GM21528 (cell line): ENCODE measurements at regions not wholly inside any gene's neighbourhood (a gene's known extent, or its start where the extent isn't known, plus 50 kb on each side); places are given as distances from the start of the nearest gene placed in this dataset.

Source experiments
- ATAC-seq: cut with Tn5 transposase; IDR thresholded peaks from one replicate; pipeline ENCODE4 v1.9.1; 2021; ENCODE audit warnings: mild to moderate bottlenecking, moderate library complexity; ENCODE audit not compliant: unreplicated experiment, low FRiP score

DNA sequence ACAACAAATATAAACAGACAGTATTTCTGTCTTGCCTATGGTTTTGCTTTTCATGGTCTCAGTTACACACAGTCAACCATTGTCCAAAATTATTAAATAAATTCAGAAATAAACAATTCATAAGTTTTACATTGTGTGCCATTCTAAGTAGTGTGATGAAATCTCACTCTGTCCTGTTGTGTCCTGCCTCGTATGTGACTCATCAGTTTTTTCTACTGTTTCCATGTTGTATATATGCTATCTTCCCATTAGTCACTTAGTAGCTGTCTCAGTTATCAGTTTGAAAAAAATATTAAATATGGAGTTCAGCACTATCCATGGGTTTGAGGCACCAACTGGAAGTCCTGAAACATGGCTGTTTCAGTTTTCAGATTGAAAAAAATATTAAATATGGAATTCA is 282.4 kb upstream of the GRM7 start:
- no peak for ATAC-seq

GRCh38 chr3:6580808-6581207 is 280.1 kb upstream of the GRM7 start:
- no peak for ATAC-seq

DNA sequence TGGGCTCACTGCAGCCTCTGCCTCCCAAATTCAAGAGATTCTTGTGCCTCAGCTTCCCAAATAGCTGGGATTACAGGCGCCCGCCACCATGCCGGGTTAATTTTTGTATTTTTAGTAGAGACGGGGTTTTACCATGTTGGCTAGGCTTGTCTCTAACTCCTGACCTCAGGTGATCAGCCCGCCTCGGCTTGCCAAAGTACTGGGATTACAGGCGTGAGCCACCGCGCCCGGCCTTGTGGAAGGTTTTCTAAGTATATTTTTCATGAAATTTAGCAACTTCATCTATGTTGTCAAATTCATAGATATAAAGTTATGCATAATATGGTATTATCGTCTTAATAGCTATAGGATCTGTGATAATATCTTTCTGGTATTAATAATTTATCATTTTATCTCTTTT is 275.6 kb upstream of the GRM7 start:
- no peak for ATAC-seq

DNA sequence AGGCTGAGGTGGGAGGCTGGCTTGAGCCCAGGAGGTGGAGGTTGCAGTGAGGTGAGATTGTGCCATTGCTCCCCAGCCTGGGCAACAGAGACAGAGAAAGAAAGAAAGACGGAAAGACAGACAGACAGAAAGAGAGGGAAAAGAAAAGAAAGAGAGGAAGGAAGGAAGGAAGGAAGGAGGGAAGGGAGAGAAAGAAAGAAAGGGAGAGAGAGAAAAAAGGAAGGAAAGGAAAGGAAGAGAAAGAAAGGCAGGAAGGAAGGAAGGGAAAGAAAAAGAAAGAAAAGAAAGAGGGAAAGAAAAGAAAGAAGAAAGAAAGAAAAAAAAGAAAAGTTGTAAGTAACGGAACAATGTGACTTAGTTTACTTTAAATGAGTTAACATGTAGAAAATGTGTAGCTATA is 260.7 kb upstream of the GRM7 start:
- no peak for ATAC-seq

DNA sequence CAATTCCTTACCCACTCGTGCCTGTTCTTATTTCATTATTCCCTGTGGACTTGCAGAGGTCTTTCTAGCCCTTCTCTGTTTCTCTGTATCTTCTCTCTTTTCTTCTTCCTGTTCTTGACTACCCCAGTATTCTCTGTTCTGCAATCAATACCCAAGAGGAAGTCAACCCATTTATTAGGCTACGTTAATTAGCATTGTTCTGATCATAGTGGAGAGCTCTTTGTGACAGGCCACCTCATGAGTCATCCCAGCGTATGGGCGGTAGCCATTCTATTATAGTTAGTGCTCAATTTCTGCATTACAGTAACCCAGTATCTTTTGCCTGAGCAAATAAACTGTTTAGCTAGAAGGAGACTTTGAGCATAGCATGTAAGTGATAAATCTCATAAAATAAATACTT is 259.5 kb upstream of the GRM7 start:
- ATAC-seq: no peak

DNA sequence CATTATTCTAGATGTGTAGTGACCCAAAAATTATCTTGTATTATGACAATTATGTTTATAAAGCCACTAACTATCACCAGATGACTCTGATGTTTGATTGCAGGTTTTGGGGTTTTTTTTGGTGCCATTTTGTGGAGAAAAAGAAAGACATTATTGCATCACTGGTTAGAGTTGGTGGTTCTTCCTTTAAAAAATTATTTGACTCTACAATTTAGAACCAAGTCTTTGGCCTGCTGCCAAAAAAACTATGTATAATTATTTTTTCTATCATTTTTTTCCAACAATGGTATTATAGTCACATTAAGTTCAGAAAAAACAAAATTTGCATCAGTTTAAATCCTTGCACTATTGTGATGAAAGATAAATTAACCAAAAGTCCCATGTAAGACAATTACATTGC is 258.6 kb upstream of the GRM7 start:
- ATAC-seq: no peak

DNA sequence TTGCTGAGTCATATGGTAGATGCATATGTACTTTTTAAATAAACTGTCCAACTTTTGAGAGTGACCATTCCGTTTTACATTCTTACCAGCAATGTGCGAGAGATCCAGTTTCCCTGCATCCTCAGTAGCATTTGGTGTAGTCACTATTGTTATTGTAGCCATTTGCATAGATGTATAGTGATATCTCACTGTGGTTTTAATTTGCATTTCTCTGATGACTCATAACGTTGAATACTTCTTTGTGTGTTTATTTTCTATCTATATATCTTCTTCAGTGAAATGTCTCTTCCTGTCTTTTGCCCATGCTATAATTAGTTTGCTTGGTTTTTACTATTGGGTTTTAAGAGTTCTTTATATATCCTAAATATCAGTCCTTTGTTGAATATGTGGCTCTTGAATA is 255.7 kb upstream of the GRM7 start:
- ATAC-seq: no peak

DNA sequence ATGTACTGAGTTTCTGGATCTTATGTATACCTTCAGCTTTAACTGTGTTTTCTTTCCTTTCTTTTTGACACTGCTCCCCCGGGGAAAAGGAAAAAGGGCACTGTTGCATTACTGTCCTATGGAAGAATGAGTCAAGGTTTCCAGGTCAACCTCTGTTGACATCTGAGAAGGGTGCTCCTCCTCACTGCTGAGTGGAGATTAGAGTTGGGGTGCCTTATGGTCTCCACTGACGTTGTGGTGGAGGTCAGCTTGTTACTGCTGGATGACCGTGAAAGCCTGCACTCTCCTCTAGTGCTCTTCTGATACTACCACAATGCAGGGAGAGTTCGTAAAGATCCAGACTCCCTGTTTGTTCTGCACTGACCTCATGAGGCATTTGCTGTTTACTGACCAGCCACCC is 252.1 kb upstream of the GRM7 start:
- ATAC-seq: no peak

DNA sequence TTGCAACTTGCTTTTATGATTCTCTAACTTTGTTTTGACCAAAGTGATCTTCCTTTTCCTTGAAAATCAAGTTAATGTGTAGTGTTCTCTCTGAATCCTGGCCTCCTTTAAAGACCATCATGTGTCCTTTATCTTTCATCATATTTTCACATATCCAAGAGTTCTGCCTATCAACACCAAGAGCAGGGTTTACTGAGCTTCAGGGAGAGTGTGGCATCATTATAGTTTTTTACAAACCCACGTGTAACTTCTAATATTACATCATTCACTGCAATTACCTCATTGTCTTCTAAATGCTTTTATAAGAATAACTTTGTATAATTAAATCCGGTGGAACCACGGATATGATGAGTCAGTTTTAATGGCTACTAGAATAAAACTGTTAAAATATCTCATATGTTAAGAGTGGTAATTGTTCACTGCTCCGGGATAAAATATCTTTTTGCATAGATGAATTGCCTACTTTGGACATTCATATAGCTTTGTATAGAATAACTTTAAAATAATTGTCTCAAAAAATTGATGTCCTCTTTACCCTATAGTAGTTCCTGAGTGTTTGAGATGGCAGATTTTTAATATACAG is 248.8 kb upstream of the GRM7 start:
- ATAC-seq: no peak

DNA sequence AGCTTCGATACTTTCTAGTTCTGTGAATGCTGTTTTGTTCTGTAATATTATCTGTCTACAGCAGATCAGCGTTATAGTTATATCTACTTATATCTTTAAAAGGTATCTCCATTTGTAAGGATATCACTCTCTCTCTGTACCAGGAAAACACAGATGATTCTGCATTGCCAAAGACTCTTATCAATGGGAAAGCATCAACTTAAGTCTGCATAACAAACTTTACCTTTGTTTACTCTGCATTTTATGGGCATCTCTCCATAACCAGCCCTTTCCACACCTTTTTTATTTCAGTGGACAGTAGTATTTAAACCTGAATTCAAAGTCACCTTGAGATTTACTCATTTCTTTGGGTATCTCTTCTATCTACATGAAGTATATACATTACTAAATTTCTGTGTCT is 238.7 kb upstream of the GRM7 start:
- ATAC-seq: no peak

DNA sequence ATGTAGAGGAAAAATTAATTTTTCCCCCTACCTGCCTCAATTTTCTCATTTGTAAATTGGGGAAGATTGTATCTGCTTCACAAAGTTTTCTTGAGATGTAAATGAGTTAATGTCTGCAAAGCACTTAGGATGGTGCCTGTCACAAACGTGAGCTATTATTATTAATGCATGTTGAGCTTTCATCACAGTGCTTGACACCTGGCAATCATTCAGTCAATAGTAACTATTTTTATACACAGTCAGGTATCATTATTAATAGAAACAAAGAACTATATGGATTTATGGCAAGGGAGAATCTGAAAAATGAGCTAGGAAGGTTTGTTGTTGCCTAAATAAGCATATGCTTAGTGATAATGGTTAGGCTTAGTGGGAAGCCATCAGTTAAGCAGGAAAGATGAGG is 238.2 kb upstream of the GRM7 start:
- ATAC-seq: no peak

GRCh38 chr3:6631376-6631775 is 229.5 kb upstream of the GRM7 start:
- no peak for ATAC-seq

DNA sequence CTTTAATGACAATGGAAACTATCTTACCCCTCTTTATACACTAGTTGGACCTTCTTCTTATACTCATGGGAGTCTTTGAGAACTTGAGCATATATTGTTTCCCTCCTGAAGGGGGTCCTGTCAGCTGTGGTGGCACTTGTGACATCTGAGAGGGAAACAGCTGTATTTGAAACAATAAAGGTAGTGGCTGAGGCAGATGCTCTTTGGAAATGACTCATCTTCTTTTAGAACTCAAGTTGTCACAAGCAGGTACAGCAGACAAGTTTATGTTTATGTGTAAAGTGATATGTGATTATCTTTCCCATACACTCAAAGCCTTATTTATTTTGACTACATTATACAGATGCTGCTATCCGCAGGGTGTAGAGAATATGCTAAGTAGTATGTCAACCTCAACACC is 220.0 kb upstream of the GRM7 start:
- no peak for ATAC-seq

DNA sequence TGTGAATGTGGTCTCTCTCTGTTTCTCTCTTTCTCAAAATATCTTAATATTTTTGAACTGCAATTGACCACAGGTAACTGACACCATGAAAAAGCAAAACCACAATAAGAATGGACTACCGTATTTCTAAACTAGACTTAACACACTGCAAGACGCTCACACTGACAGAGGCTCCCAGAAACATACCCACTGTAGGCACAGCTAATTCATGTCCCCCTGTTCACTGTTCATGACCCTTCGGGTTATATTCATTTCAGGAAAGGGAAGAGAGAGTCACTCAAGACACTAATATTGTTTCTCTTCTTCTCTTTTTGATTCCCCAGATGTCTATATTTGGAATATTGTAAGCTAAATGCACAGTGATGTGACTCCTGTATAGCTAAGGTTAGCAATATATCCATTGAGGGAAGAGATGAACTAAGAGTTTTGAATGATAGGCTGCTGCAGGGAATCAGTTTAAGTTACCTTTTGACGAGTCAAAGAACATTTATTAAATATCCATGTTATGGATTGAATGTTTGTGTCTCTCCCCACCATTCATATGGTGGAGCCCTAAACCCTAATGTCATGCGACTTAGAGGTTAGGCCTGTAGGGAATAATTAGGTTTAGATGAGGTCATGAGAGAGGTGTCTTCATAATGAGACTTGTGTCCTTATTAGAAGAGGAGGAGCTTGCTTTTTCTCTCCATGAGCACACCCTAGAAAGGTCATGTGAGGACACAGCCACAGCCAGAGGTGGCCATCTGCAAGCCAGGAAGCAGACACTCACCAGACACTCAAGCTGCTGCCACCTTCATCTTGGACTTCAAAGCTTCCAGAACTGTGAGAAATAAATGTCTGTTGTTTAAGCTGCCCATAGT is 216.6 kb upstream of the GRM7 start:
- no peak for ATAC-seq

DNA sequence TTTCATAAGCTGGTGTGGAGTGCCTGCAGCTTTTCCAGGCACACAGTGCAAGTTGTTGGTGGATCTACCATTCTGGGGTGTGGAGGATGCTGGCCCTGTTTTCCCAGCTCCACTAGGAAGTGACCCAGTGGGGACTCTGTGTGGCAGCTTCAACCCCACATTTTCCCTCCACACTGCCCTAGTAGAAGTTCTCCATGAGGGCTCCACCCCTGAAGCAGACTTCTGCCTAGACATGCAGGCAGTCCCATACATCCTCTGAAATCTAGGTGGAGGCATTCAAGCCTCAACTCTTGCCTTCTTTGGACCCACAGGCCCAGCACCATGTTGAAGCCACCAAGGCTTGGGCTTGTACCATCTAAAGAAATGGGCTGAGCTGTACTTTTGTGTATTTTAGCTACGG is 206.2 kb upstream of the GRM7 start:
- no peak for ATAC-seq

GRCh38 chr3:6655275-6655674 is 205.6 kb upstream of the GRM7 start:
- no peak for ATAC-seq

GRCh38 chr3:6657591-6657990 is 203.3 kb upstream of the GRM7 start:
- ATAC-seq: no peak

DNA sequence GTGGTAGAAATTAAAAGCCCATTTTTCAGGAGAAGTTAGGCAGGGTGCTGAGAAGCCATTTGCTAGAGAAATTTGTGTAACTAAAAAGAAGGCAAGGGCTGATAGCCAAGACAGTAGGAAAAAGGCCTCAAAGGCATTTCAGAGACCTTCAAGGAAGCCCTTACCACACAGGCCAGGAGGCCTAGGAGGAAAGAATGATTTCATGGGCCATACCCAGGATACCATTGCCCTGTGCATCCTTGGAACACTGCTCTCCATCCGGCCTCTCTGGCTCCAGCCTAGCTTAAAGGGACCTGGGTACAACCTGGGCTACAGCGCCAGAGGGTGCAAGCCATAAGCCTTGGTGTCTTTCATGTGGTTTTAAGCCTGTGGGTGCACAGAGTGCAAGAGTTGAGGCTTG is 193.6 kb upstream of the GRM7 start:
- no peak for ATAC-seq

DNA sequence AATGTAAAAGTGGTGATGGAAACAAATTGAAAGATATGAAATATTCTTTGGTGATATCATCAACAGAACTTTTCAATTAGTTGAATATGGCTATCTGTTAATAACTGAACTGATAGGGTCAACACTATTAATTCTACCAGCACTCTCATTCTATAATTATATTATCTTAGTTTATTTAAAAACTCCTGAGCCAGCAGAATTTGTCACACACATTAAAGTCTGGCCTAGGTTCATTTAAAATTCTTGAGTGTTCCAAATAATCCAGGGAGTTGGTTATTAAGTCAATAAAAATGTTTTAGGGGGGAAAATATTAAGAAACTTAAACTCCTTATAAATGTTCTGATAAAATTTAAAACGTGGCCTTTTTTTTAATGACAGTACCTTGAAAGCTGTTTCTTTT is 189.6 kb upstream of the GRM7 start:
- no peak for ATAC-seq

- ATAC-seq: peak; percentile 44
Measured at GRCh38 chr3:6679510-6679909, 181.4 kb upstream of the GRM7 start.

DNA sequence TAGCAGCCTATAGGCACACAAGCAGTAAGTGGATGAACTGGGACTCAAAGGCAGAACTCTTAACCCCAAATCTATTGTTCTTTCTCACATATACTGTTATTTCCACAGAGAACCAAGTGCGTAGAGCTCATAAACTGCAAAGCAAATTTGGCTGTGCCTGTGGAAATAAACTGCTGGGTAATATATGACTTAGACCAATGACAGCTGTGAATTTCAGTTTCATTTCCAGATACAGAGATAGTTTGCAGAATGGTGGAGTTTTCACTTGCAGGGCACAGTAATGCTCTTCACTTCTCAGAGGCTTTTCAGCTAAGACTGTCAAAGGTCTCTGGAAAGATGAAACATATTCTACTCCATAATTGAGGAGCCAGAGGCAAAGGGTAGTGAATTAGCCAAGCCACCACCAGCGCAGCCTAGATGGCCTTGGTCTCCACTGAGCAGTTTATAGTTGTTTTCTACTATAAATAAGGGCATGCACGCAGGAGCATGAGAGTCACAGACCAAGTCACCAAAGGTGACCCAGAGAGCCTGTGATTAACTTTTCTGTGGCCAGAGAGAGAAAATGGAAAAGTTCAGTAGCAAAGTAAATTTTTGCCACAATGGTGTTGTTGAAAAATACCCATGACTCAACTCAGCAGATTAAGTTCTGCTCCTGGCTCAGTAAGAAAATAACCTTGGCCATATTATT is 180.7 kb upstream of the GRM7 start:
- peak; percentile 95 for ATAC-seq

- no peak for ATAC-seq
Measured at GRCh38 chr3:6697285-6697684, 163.6 kb upstream of the GRM7 start.
